ENCODE measurements at regions not wholly inside any gene's neighbourhood (a gene's known extent, or its start where the extent isn't known, plus 50 kb on each side); places are given as distances from the start of the nearest gene placed in this dataset.

DNA sequence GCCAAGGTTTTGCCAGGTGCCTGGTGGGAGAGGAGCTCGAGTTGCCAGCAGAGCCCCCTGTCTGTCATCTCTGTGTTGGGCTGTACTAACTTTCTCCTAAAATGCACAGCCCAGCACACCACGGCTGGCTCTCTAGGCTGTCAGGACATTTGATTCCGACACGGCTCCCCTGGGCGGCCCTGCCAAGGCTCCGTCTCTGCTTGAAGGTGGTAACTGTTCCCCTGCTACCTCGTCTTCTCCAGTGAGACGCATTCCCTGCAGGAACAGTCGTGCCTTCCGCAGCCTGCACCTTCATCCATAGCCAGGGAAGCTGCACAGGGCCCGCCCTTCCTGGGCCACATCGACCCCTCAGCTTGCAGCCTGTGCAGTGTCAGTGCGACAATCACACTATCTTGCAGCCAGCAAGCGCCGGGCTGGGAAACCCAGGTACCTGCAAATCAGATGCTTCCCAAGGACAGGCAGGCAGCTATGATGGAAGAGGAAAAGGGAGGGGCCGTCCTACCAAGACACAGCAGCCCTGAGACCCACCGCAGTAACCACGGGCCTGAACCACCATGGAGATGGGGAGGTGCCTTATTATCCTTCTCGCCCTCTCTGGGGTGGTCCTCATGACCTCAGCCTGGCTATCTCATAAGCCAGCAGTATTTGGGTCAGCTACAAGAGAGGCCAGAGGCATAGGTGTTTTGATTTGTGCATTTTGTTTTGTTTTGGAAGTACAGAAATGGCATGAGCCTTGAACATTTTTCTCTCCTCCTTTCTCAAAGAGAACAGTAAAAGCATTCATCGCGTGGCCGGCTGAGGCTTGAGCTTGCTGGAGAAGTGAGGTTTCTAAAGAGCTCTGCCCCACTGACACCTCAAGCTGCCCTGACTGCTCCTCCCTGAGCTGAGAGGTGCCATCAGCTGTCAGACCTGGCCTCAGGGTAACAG lies 361.7 kb upstream of the TNRC6C start:
- TF ChIP-seq, protein P1, sequence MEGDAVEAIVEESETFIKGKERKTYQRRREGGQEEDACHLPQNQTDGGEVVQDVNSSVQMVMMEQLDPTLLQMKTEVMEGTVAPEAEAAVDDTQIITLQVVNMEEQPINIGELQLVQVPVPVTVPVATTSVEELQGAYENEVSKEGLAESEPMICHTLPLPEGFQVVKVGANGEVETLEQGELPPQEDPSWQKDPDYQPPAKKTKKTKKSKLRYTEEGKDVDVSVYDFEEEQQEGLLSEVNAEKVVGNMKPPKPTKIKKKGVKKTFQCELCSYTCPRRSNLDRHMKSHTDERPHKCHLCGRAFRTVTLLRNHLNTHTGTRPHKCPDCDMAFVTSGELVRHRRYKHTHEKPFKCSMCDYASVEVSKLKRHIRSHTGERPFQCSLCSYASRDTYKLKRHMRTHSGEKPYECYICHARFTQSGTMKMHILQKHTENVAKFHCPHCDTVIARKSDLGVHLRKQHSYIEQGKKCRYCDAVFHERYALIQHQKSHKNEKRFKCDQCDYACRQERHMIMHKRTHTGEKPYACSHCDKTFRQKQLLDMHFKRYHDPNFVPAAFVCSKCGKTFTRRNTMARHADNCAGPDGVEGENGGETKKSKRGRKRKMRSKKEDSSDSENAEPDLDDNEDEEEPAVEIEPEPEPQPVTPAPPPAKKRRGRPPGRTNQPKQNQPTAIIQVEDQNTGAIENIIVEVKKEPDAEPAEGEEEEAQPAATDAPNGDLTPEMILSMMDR (conservative IDR thresholded peaks at IDR 0.05) = no peak
- no peak for TF ChIP-seq EZH2 (IDR thresholded peaks at IDR 0.05; ENCODE audit: low read depth)
